ENCODE measurements at regions not wholly inside any gene's neighbourhood (a gene's known extent, or its start where the extent isn't known, plus 50 kb on each side); places are given as distances from the start of the nearest gene placed in this dataset.

DNA sequence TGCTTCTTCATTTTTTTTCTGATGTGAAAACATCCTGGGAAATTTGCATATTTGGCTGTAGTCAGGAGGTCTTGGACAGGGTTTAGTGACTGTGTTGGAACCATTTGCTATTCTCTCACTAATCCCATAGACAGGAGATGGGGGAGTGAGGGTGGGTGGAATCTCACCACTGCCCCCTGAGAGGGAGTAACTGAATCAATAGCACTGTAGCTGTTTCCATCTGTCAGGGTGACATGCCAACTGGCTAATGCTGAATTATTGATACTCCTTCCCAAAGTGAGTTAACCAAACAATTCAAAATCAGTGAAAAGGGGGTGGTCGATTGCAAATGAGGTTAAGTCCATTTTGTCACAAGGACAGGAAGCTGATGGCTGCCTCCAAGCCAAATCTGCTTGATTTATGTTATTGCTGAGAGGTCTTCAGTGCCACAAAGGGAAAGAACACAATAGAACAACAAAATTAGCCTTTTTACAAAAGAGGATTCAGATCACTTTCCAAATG, 55.1 kb upstream of the B3GAT2 start:
- CTCF ChIA-PET (ENCODE audit: partially characterized antibody) = interaction anchor here (0.7 to 5.6 kb wide), 34 partner anchors 9 to 793 kb away, joined by 3 to 32 read pairs (median 4); partner anchors contain the start of gene B3GAT2
- no peak for TF ChIP-seq HDAC2 (IDR thresholded peaks at IDR 0.05; ENCODE audit: borderline replicate concordance in 1 of 2, low read depth in 2 of 2, low read length in 2 of 2)
- TF ChIP-seq, protein P1, sequence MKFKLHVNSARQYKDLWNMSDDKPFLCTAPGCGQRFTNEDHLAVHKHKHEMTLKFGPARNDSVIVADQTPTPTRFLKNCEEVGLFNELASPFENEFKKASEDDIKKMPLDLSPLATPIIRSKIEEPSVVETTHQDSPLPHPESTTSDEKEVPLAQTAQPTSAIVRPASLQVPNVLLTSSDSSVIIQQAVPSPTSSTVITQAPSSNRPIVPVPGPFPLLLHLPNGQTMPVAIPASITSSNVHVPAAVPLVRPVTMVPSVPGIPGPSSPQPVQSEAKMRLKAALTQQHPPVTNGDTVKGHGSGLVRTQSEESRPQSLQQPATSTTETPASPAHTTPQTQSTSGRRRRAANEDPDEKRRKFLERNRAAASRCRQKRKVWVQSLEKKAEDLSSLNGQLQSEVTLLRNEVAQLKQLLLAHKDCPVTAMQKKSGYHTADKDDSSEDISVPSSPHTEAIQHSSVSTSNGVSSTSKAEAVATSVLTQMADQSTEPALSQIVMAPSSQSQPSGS (IDR thresholded peaks at IDR 0.05; ENCODE audit: low read length) = no peak

More for the DNA sequence above, 55.1 kb upstream of the B3GAT2 start:
- Histone ChIP-seq H3K79me2 (ENCODE audit: control insufficient read depth in 1 of 2, insufficient read depth in 2 of 2, low read length in 2 of 2) (no peaks in the 10 kb centered on the region), H4K8ac (ENCODE audit: extremely low read depth, insufficient read depth, low read length) (no peak overlapping the region), H3K27me3 (replicated peaks in 1 of 4; ENCODE audit: control insufficient read depth in 3 of 4, extremely low read depth in 1 of 4, insufficient read depth in 3 of 4, low read length in 3 of 4) (no peaks in the 10 kb centered on the region), H3K4ac (replicated peaks; ENCODE audit: insufficient read length, low read depth, low read length) (no peak overlapping the region), H4K91ac (replicated peaks; ENCODE audit: insufficient read length, low read length) (no peak overlapping the region), H2BK15ac (ENCODE audit: low read length) (no peak overlapping the region), H2AFZ (ENCODE audit: low read length) (0 out of 2 replicates have a peak overlapping the region, but pooled peaks have one; percentile 14), H2AK5ac (ENCODE audit: low read depth, low read length) (no peak overlapping the region), H3K4me2 (ENCODE audit: insufficient read depth in 1 of 2, low read depth in 2 of 2, low read length in 2 of 2) (no peak overlapping the region), H3K23ac (ENCODE audit: insufficient read length) (no peak overlapping the region), H3K36me3 (ENCODE audit: control insufficient read depth in 2 of 4, insufficient read depth in 4 of 4, low read length in 3 of 4) (no peaks in the 10 kb centered on the region), H3K18ac (ENCODE audit: extremely low read depth, low read length) (no peak overlapping the region), H3K56ac (replicated peaks; ENCODE audit: insufficient read length, low read depth, low read length) (no peak overlapping the region), H2BK120ac (replicated peaks; ENCODE audit: low read depth, low read length) (no peak overlapping the region), H4K20me1 (replicated peaks in 1 of 2; ENCODE audit: control insufficient read depth in 1 of 2, insufficient read depth in 2 of 2, low read length in 2 of 2) (no peaks in the 10 kb centered on the region), H2BK5ac (ENCODE audit: low read depth, low read length) (no peak overlapping the region), H3K9ac (replicated peaks in 1 of 4; ENCODE audit: extremely low read depth in 1 of 4, low read depth in 3 of 4, low read length in 3 of 4) (no peak overlapping the region), H3K23me2 (ENCODE audit: low read depth, low read length) (no peaks in the 10 kb centered on the region; the same call in 1 of the 2 replicates), H2BK12ac (ENCODE audit: low read depth, low read length) (no peak overlapping the region), H3K27ac (ENCODE audit: low read depth, low read length) (no peak overlapping the region), H3K9me3 (ENCODE audit: insufficient read depth in 2 of 2, low read depth in 1 of 2, low read length in 1 of 2) (no peaks in the 10 kb centered on the region), H3K14ac (ENCODE audit: insufficient read length) (no peak overlapping the region), H3K4me1 (replicated peaks in 1 of 4; ENCODE audit: control insufficient read depth in 3 of 4, insufficient read depth in 4 of 4, low read length in 3 of 4) (no peaks in the 10 kb centered on the region; a peak in 2 of 7 replicates), H4K5ac (ENCODE audit: insufficient read length, low read depth, low read length) (no peak overlapping the region), H2BK20ac (ENCODE audit: low read length) (no peak overlapping the region), H3K79me1 (ENCODE audit: low read depth, low read length) (no peaks in the 10 kb centered on the region), H3K4me3 (ENCODE audit: extremely low read depth in 1 of 4, insufficient read depth in 2 of 4, low read depth in 3 of 4, low read length in 4 of 4) (no peak overlapping the region)
- POLR2A ChIA-PET (ENCODE audit: partially characterized antibody) = no interaction called here
- WGBS, 2 experiments (ENCODE audit: extremely low coverage in 1 of 2, insufficient coverage in 1 of 2, insufficient read length in 1 of 2, insufficient replicate concordance in 2 of 2, low coverage in 1 of 2, low lambda C conversion rate in 2 of 2, missing lambda C conversion rate in 1 of 2) = 100% methylated on average over 1 of the region's 1 CpG; no CpG with 5 or more reads in 1 of the 2 experiments
- no peak for FAIRE-seq
- no peak for DNase-seq (ENCODE audit: low read depth in 1 of 2, low spot score in 2 of 2)
